OCI-LY1 (cell line): ENCODE measurements at regions not wholly inside any gene's neighbourhood (a gene's known extent, or its start where the extent isn't known, plus 50 kb on each side); places are given as distances from the start of the nearest gene placed in this dataset.

Experiments used
- H2AFZ ChIP-seq: fragments of 200-600 bp; sonication (generic), shearing (Covaris generic); 2 replicates; pipeline ENCODE4 v1.6.0; 2014; ENCODE audit warnings: antibody characterized with exemption, mild to moderate bottlenecking, low read length
- H3F3A ChIP-seq: fragments of 200-600 bp; sonication (generic), shearing (Covaris generic); 2 replicates; pipeline ENCODE4 v1.6.0; 2014; ENCODE audit warnings: mild to moderate bottlenecking, antibody characterized with exemption, low read length, moderate library complexity; ENCODE audit not compliant: insufficient read depth
- H3K27ac ChIP-seq: fragments of 200-600 bp; sonication (generic); 2 replicates; pipeline ENCODE4 v1.5.1; 2014; ENCODE audit warnings: low read length, mixed run types, mild to moderate bottlenecking, low read depth; ENCODE audit not compliant: poor library complexity, severe bottlenecking
- H3K27me3 ChIP-seq: fragments of 200-600 bp; sonication (generic); 2 replicates; pipeline ENCODE4 v1.6.0; 2014; ENCODE audit warnings: antibody characterized with exemption, mild to moderate bottlenecking, low read length, moderate library complexity; ENCODE audit not compliant: insufficient read depth
- H3K36me3 ChIP-seq: fragments of 200-600 bp; sonication (generic); 2 replicates; pipeline ENCODE4 v1.6.1; 2014; ENCODE audit warnings: mild to moderate bottlenecking, antibody characterized with exemption, low read length, moderate library complexity, mixed read lengths; ENCODE audit not compliant: insufficient read depth
- H3K4me1 ChIP-seq: fragments of 200-600 bp; sonication (generic); 2 replicates; pipeline ENCODE4 v1.5.1; 2014; ENCODE audit warnings: mild to moderate bottlenecking, low read length, moderate library complexity; ENCODE audit not compliant: insufficient read depth, severe bottlenecking
- H3K4me2 ChIP-seq: fragments of 200-600 bp; sonication (generic), shearing (Covaris generic); 2 replicates; pipeline ENCODE4 v1.6.1; 2014; ENCODE audit warnings: low read length
- H3K4me3 ChIP-seq: fragments of 200-600 bp; sonication (generic); 2 replicates; pipeline ENCODE4 v1.5.1; 2014; ENCODE audit warnings: low read length, low read depth, mild to moderate bottlenecking, mixed read lengths; ENCODE audit not compliant: poor library complexity, severe bottlenecking
- H3K79me2 ChIP-seq: fragments of 200-600 bp; shearing (Covaris generic); 2 replicates; pipeline ENCODE4 v1.6.1; 2016; ENCODE audit warnings: mixed run types, low read length, mixed read lengths; ENCODE audit not compliant: insufficient read depth
- H3K9ac ChIP-seq: fragments of 200-600 bp; sonication (generic), shearing (Covaris generic); 2 replicates; pipeline ENCODE4 v1.6.1; 2014; ENCODE audit warnings: mild to moderate bottlenecking, low read length, mixed read lengths
- H3K9me2 ChIP-seq: fragments of 200-600 bp; sonication (generic), shearing (Covaris generic); 2 replicates; pipeline ENCODE4 v1.6.1; 2014; ENCODE audit warnings: low read depth, mild to moderate bottlenecking, low read length, mixed read lengths
- H3K9me3 ChIP-seq: fragments of 200-600 bp; shearing (Covaris generic); 2 replicates; pipeline ENCODE4 v1.6.1; 2014; ENCODE audit warnings: low read length, mixed read lengths
- H4K20me1 ChIP-seq: fragments of 200-600 bp; sonication (generic), shearing (Covaris generic); 2 replicates; pipeline ENCODE4 v1.6.0; 2016; ENCODE audit warnings: mild to moderate bottlenecking, low read length; ENCODE audit not compliant: insufficient read depth
- EZH2 ChIP-seq: fragments of 200-600 bp; sonication (generic), shearing (Covaris generic); IDR thresholded peaks from 2 replicates; pipeline ENCODE4 v1.8.0; 2017; ENCODE audit warnings: borderline replicate concordance, mixed run types, mild to moderate bottlenecking, antibody characterized with exemption, low read length, moderate library complexity, mixed read lengths
- TF ChIP-seq, protein P1 (sequence below): fragments of 200-600 bp; sonication (generic), shearing (Covaris generic); IDR thresholded peaks from 2 replicates; pipeline ENCODE4 v1.5.1; 2017; ENCODE audit warnings: mild to moderate bottlenecking, antibody characterized with exemption, low read length, moderate library complexity, mixed read lengths

DNA sequence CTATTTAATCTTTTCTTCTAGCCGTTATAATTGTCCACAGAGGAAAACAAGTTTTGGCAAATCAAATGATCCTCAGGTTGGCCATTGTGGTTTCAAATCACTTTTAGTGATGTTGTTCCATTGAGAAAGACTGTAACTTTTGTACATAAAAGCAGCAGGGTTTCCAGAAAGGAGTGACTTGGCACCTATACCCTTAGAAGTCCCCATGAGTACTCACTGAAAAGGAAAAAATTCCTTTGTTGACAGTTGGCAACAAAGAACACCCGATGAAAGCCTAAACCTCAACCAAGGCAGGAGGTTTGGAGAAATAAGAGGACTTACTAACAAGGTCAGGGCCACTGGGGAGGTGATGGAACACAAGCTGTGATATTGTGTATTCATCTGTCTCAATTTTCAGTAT lies 474.4 kb downstream of the RAPGEF2 start:
- H3K36me3 ChIP-seq = no peaks in the 10 kb centered on the region
- no peak overlapping the region for H3K27ac ChIP-seq
- H3F3A ChIP-seq = no peaks in the 10 kb centered on the region
- no peak overlapping the region for H3K9ac ChIP-seq
- TF ChIP-seq, protein P1, sequence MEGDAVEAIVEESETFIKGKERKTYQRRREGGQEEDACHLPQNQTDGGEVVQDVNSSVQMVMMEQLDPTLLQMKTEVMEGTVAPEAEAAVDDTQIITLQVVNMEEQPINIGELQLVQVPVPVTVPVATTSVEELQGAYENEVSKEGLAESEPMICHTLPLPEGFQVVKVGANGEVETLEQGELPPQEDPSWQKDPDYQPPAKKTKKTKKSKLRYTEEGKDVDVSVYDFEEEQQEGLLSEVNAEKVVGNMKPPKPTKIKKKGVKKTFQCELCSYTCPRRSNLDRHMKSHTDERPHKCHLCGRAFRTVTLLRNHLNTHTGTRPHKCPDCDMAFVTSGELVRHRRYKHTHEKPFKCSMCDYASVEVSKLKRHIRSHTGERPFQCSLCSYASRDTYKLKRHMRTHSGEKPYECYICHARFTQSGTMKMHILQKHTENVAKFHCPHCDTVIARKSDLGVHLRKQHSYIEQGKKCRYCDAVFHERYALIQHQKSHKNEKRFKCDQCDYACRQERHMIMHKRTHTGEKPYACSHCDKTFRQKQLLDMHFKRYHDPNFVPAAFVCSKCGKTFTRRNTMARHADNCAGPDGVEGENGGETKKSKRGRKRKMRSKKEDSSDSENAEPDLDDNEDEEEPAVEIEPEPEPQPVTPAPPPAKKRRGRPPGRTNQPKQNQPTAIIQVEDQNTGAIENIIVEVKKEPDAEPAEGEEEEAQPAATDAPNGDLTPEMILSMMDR = no peak
- no peak for TF ChIP-seq EZH2
- H3K27me3 ChIP-seq = no peaks in the 10 kb centered on the region
- no peaks in the 10 kb centered on the region for H3K4me1 ChIP-seq
- H4K20me1 ChIP-seq = no peaks in the 10 kb centered on the region
- H3K4me3 ChIP-seq = no peak overlapping the region
- no peak overlapping the region for H2AFZ ChIP-seq
- H3K79me2 ChIP-seq = no peaks in the 10 kb centered on the region
- H3K4me2 ChIP-seq = no peak overlapping the region
- H3K9me2 ChIP-seq = no peaks in the 10 kb centered on the region
- H3K9me3 ChIP-seq = no peaks in the 10 kb centered on the region

DNA sequence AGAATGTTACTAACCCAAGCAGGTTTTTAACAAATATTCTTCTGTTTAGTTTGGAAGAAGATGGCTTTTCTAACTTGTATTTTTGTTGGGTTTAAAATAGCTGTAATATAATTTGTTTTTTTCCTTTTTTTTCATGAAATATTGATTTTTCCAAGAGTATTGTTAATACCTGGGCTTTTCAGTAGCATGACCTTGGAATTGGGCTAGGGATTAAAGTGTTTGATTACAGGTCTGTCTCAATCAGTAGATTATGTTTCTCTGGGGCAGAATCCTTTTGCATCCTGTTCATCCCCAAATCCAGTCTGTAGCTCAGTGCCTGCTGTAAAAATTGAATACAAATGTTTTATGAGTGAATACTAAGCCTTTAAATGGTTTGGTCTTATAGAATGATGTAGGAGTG lies 479.8 kb downstream of the RAPGEF2 start:
- H3K27ac ChIP-seq = no peak overlapping the region
- no peaks in the 10 kb centered on the region for H3K9me3 ChIP-seq
- no peak overlapping the region for H2AFZ ChIP-seq
- TF ChIP-seq, protein P1 = no peak
- no peak for TF ChIP-seq EZH2
- H3K9ac ChIP-seq = no peak overlapping the region
- H3K4me3 ChIP-seq = no peak overlapping the region
- no peaks in the 10 kb centered on the region for H3K79me2 ChIP-seq
- H3K4me2 ChIP-seq = no peak overlapping the region
- H4K20me1 ChIP-seq = no peaks in the 10 kb centered on the region
- H3K36me3 ChIP-seq = no peaks in the 10 kb centered on the region
- no peaks in the 10 kb centered on the region for H3F3A ChIP-seq
- H3K4me1 ChIP-seq = no peaks in the 10 kb centered on the region
- no peaks in the 10 kb centered on the region for H3K27me3 ChIP-seq
- no peaks in the 10 kb centered on the region for H3K9me2 ChIP-seq

DNA sequence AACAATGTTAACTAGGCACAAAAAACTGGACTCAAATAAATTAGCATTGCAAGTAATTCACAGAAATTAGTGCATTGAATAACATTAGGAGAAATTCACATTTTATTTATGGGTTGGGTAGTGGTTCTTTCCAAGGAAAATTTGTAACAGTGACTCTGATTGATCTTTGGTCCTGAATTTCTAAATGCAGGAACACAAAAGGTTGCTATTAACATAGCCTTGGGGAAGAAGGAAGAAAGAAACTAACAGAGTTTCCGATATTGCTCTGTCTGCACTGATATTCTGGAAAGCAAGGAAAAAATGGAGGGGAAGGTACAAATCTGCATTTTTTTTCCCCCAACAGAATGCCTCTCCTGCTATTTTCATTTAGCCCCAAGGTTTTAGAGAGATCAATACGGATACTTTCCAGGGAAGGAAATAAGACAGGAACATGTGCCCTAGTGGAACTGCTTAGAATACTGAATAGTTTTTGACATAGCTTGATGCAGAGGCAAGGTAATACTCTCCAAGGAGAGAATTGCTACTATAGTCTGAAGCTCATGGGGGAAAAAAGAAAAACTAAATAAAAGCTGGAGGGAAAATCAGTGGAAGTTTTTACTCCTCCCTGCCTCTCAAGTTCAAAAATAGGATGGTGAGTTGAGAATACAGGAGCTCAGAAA lies 490.1 kb downstream of the RAPGEF2 start:
- no peak overlapping the region for H2AFZ ChIP-seq
- H3K36me3 ChIP-seq = no peaks in the 10 kb centered on the region
- TF ChIP-seq, protein P1 = no peak
- no peak for TF ChIP-seq EZH2
- no peaks in the 10 kb centered on the region for H3F3A ChIP-seq
- no peak overlapping the region for H3K4me2 ChIP-seq
- H3K27me3 ChIP-seq = no peaks in the 10 kb centered on the region
- H3K9me3 ChIP-seq = no peaks in the 10 kb centered on the region
- H4K20me1 ChIP-seq = no peaks in the 10 kb centered on the region
- H3K27ac ChIP-seq = no peak overlapping the region
- H3K4me3 ChIP-seq = no peak overlapping the region
- H3K9ac ChIP-seq = no peak overlapping the region
- no peaks in the 10 kb centered on the region for H3K9me2 ChIP-seq
- H3K4me1 ChIP-seq = no peaks in the 10 kb centered on the region
- H3K79me2 ChIP-seq = no peaks in the 10 kb centered on the region
